Caco-2 (cell line): ENCODE measurements at regions not wholly inside any gene's neighbourhood (a gene's known extent, or its start where the extent isn't known, plus 50 kb on each side); places are given as distances from the start of the nearest gene placed in this dataset.

ENCODE experiments used
- BruUV-seq: library from RNA; stranded (reverse); fragments of 400-500 nt; replicated peaks from 2 replicates; lab custom pipeline; 2021; lab: Mats Ljungman, UMichigan
- CTCF ChIA-PET: fragments of 300-600 bp; sonication (Branson Sonifier 250); formaldehyde crosslinking; loops from one replicate; lab custom pipeline; 2022; ENCODE audit warnings: antibody characterized with exemption; lab: Charles Lee
- POLR2A ChIA-PET: fragments of 300-600 bp; sonication (Branson Sonifier 250); formaldehyde crosslinking; loops from one replicate; lab custom pipeline; 2022; ENCODE audit warnings: antibody characterized with exemption; lab: Charles Lee
- DNase-seq, 2 experiments: peaks; one replicate each; pipeline versions ENCODE4 v3.0.0 to v3.0.0-alpha.2; 2020 to 2022
- H3K27me3 ChIP-seq: replicated peaks from 2 replicates; pipeline ENCODE4 v1.6.0; 2011; ENCODE audit warnings: low read length; ENCODE audit not compliant: control insufficient read depth, insufficient read depth
- H3K36me3 ChIP-seq: 2 replicates; pipeline ENCODE4 v1.5.1; 2011; ENCODE audit warnings: low read length; ENCODE audit not compliant: control insufficient read depth, insufficient read depth
- H3K4me1 ChIP-seq: fragments of 250-450 bp; sonication (Bioruptor Pico); 2 replicates; pipeline ENCODE4 v1.5.1; 2020; ENCODE audit warnings: mild to moderate bottlenecking
- H3K4me3 ChIP-seq: 2 replicates; pipeline ENCODE4 v1.5.1; 2011; ENCODE audit warnings: low read depth, mild to moderate bottlenecking, control low read depth, low read length
- H3K9me3 ChIP-seq: fragments of 250-450 bp; sonication (Bioruptor Pico); 2 replicates; pipeline ENCODE4 v1.5.1; 2020; ENCODE audit warnings: mild to moderate bottlenecking, moderate library complexity
- H3K27ac Mint-ChIP-seq: one replicate; pipeline ENCODE4 v1.8.0; 2022; ENCODE audit warnings: mixed read lengths; ENCODE audit not compliant: unreplicated experiment
- H3K27me3 Mint-ChIP-seq: one replicate; pipeline ENCODE4 v1.8.0; 2022; ENCODE audit warnings: mixed read lengths; ENCODE audit not compliant: insufficient read depth, unreplicated experiment
- H3K36me3 Mint-ChIP-seq: one replicate; pipeline ENCODE4 v1.8.0; 2022; ENCODE audit warnings: mild to moderate bottlenecking, mixed read lengths; ENCODE audit not compliant: insufficient read depth, unreplicated experiment
- H3K4me1 Mint-ChIP-seq: one replicate; pipeline ENCODE4 v1.8.0; 2022; ENCODE audit warnings: low read depth, mixed read lengths; ENCODE audit not compliant: unreplicated experiment
- H3K4me3 Mint-ChIP-seq: one replicate; pipeline ENCODE4 v1.8.0; 2022; ENCODE audit warnings: mild to moderate bottlenecking, moderate library complexity, mixed read lengths; ENCODE audit not compliant: unreplicated experiment
- H3K9me3 Mint-ChIP-seq: one replicate; pipeline ENCODE4 v1.8.0; 2022; ENCODE audit warnings: mixed read lengths; ENCODE audit not compliant: unreplicated experiment
- CTCF ChIP-seq, 2 experiments: fragments of 200-600 bp in 1 of 2; IDR thresholded peaks; 1 replicate in 1 of 2; 2 replicates in 1 of 2; pipeline versions ENCODE4 v1.5.1 to v1.8.0; 2011 to 2022; ENCODE audit warnings: antibody characterized with exemption in 1 of 2, control low read depth in 1 of 2, inconsistent platforms in 1 of 2, low read depth in 1 of 2, low read length in 1 of 2, mild to moderate bottlenecking in 1 of 2, moderate library complexity in 1 of 2; ENCODE audit not compliant: insufficient read depth in 1 of 2, severe bottlenecking in 1 of 2, unreplicated experiment in 1 of 2
- intact Hi-C: fragments of 100-400 bp; cut with micrococcal nuclease; formaldehyde crosslinking; loops from one replicate; pipeline ENCODE4 v1.10.0; 2022; ENCODE audit not compliant: unreplicated experiment

GRCh38 chr1:98322966-98323365, 338.6 kb upstream of the SNX7 start:
- Histone ChIP-seq H3K27me3 (no peaks in the 10 kb centered on the region), H3K36me3 (no peaks in the 10 kb centered on the region), H3K4me3 (no peak overlapping the region), H3K9me3 (no peaks in the 10 kb centered on the region), H3K4me1 (peaks cover 17% of the 10 kb centered on the region)
- intact Hi-C loops, result loop anchor here (5.0 kb wide), 1 partner anchor 134 kb away; no protein-coding TSS in a partner anchor
- H3K4me1 Mint-ChIP-seq, result peaks cover 23% of the 10 kb centered on the region
- no peak for TF ChIP-seq CTCF (IDR thresholded peaks at IDR 0.05; ENCODE audit: insufficient read depth in 1 of 2, low read depth in 1 of 2, low read length in 1 of 2, severe bottlenecking in 1 of 2, unreplicated experiment in 1 of 2)
- CTCF ChIA-PET, result no interaction called here
- H3K9me3 Mint-ChIP-seq, result peaks cover 10% of the 10 kb centered on the region
- no TSS peak for BruUV-seq
- POLR2A ChIA-PET, result no interaction called here
- no peak for DNase-seq
- no peak overlapping the region for H3K4me3 Mint-ChIP-seq
- no peaks in the 10 kb centered on the region for H3K36me3 Mint-ChIP-seq
- peak overlapping the region; percentile 73 for H3K27ac Mint-ChIP-seq
- no peaks in the 10 kb centered on the region for H3K27me3 Mint-ChIP-seq

- CTCF ChIA-PET, result no interaction called here
- H3K4me1 ChIP-seq, result peaks cover 17% of the 10 kb centered on the region
- BruUV-seq, result no TSS peak
Observed at GRCh38 chr1:98322086-98322485, 339.4 kb upstream of the SNX7 start.

DNA sequence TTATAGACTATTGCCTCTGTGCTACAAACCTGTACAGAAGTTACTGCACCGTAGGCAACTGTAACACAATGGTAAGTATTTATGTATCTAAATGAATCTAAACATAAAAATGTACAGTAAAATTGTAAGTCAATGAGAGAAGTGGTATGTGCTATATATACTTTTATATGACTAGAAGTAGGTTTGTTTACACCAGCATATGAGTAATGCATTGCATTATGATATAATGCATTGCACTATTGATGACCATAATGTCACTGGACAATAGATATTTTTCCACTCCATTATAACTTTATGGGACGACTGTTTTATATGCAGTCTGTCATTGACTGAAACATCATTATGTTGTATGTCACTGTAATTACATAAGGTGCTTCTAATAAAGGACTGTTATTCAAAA, 340.3 kb upstream of the SNX7 start:
- Mint-ChIP-seq H3K4me3 (no peak overlapping the region), H3K27me3 (no peaks in the 10 kb centered on the region), H3K27ac (no peak overlapping the region), H3K36me3 (no peaks in the 10 kb centered on the region), H3K9me3 (peaks cover 10% of the 10 kb centered on the region), H3K4me1 (peaks cover 27% of the 10 kb centered on the region)
- no peaks in the 10 kb centered on the region for H3K27me3 ChIP-seq
- H3K4me1 ChIP-seq, result peaks cover 17% of the 10 kb centered on the region
- ChIA-PET CTCF (interaction anchor here (0.5 kb wide), 1 partner anchor 689 kb away, joined by 3 read pairs; no protein-coding TSS in a partner anchor), POLR2A (no interaction called here)
- H3K4me3 ChIP-seq, result no peak overlapping the region
- no peak for DNase-seq
- H3K9me3 ChIP-seq, result no peaks in the 10 kb centered on the region
- no TSS peak for BruUV-seq
- H3K36me3 ChIP-seq, result no peaks in the 10 kb centered on the region
- intact Hi-C loops, result loop anchor here (5.0 kb wide), 1 partner anchor 136 kb away; no protein-coding TSS in a partner anchor
- no peak for TF ChIP-seq CTCF (IDR thresholded peaks at IDR 0.05; ENCODE audit: insufficient read depth in 1 of 2, low read depth in 1 of 2, low read length in 1 of 2, severe bottlenecking in 1 of 2, unreplicated experiment in 1 of 2)

More at GRCh38 chr1:98322086-98322485, 339.4 kb upstream of the SNX7 start:
- Mint-ChIP-seq H3K9me3 (peaks cover 10% of the 10 kb centered on the region), H3K27ac (no peak overlapping the region), H3K36me3 (no peaks in the 10 kb centered on the region), H3K4me1 (peaks cover 23% of the 10 kb centered on the region), H3K27me3 (no peaks in the 10 kb centered on the region), H3K4me3 (no peak overlapping the region)
- Histone ChIP-seq H3K4me3 (no peak overlapping the region), H3K36me3 (no peaks in the 10 kb centered on the region), H3K27me3 (no peaks in the 10 kb centered on the region), H3K9me3 (no peaks in the 10 kb centered on the region)
- POLR2A ChIA-PET, result no interaction called here
- no peak for DNase-seq
- intact Hi-C loops, result loop anchor here (5.0 kb wide), 1 partner anchor 135 kb away; no protein-coding TSS in a partner anchor
- TF ChIP-seq CTCF (IDR thresholded peaks at IDR 0.05; ENCODE audit: insufficient read depth in 1 of 2, low read depth in 1 of 2, low read length in 1 of 2, severe bottlenecking in 1 of 2, unreplicated experiment in 1 of 2), result no peak
